Thoracic aorta (tissue), 2 donors: ENCODE measurements at regions not wholly inside any gene's neighbourhood (a gene's known extent, or its start where the extent isn't known, plus 50 kb on each side); places are given as distances from the start of the nearest gene placed in this dataset.

Experiments
- ATAC-seq: fragments of 150-250 bp; one replicate; pipeline ENCODE4 v1.8.0; 2017; ENCODE audit warnings: low read depth; ENCODE audit not compliant: insufficient number of reproducible peaks, low FRiP score
- DNase-seq: peaks from one replicate; pipeline ENCODE4 v3.0.0-alpha.2; 2020; ENCODE audit warnings: low spot score
- H3K27ac ChIP-seq, 2 donors: fragments of 200-600 bp; sonication (generic); 1 replicate in 1 of 2; 2 replicates in 1 of 2; pipeline ENCODE4 v1.5.1; 2016; ENCODE audit warnings: mild to moderate bottlenecking in 2 of 2, moderate library complexity in 2 of 2
- H3K27me3 ChIP-seq: fragments of 200-600 bp; sonication (generic); replicated peaks from 2 replicates; pipeline ENCODE4 v1.6.0; 2016; ENCODE audit warnings: mild to moderate bottlenecking; ENCODE audit not compliant: insufficient read depth
- H3K36me3 ChIP-seq: fragments of 200-600 bp; sonication (generic); one replicate; pipeline ENCODE4 v1.5.1; 2016
- H3K4me1 ChIP-seq, 2 donors: fragments of 200-600 bp; sonication (generic); 1 replicate in 1 of 2; 2 replicates in 1 of 2; pipeline versions ENCODE4 v1.5.1 to v1.6.0; 2016; ENCODE audit warnings: low read depth in 2 of 2, mild to moderate bottlenecking in 1 of 2; ENCODE audit not compliant: control insufficient read depth in 1 of 2
- H3K4me3 ChIP-seq: fragments of 200-600 bp; sonication (generic); 2 replicates; pipeline ENCODE4 v1.5.1; 2016; ENCODE audit warnings: mild to moderate bottlenecking
- H3K9me3 ChIP-seq: fragments of 200-600 bp; sonication (generic); 2 replicates; pipeline ENCODE4 v1.5.1; 2016
- TF ChIP-seq, protein P1 (sequence below): fragments of 200-600 bp; sonication (generic); IDR thresholded peaks from one replicate; pipeline ENCODE4 v1.5.1; 2019; ENCODE audit warnings: antibody characterized with exemption

DNA sequence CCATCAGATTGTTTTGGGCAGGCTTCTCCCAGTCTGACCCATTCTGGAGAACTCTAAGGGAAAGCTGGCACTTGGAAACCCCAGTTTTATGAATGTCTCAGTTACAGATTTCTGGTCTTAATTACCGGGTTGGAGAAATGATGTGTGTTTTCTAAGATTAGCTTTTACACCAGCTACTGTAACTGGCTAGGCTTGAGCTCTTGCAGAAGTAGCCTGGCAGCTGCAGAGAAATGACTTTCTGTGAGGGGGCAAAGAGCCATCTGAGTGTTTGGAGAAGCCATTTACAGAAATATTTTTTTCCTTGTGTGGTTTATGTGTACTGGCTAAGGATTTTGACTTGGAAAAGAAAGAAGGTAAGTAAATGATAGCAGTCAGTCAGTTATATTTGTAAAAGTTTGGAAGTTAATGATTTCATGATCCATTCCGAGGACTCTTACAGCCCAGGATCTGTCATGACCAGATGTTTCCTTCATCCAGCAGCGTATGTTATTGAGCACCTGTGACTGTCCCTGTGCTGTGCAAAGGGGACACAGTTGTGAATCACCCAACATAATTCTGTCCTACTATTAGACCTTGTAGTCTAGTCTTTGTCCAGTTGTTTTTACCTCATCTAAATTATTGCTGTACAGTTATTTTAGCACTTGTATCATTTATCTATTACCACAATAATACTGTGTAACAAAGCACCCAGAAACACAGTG is 53.7 kb upstream of the GDNF start:
- ATAC-seq, result no peak
- Histone ChIP-seq H3K27me3 (no peaks in the 10 kb centered on the region), H3K36me3 (no peaks in the 10 kb centered on the region)

DNA sequence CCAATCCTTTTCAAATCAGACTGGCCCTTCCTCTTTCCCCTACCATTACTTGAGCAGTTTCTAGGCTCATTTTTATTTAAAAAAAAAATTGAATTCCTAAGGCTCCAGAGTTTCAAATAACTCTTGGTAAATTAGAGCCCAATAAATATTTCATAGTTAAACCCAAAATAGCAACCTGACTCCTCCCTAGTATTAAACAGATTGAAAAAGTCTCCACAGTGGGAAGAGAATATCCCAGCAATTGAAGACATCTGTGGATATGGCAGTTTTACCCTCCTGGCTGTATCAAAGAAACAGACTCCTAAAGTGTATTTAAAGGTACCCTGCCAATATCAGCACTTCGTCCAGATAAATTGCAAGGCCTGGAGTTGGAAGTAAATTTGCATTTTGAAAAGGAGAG is 52.7 kb upstream of the GDNF start:
- no peak overlapping the region for H3K27ac ChIP-seq
- ATAC-seq (no peak), DNase-seq (no peak)
- no peaks in the 10 kb centered on the region for H3K4me1 ChIP-seq
- no peaks in the 10 kb centered on the region for H3K36me3 ChIP-seq
- TF ChIP-seq, protein P1, sequence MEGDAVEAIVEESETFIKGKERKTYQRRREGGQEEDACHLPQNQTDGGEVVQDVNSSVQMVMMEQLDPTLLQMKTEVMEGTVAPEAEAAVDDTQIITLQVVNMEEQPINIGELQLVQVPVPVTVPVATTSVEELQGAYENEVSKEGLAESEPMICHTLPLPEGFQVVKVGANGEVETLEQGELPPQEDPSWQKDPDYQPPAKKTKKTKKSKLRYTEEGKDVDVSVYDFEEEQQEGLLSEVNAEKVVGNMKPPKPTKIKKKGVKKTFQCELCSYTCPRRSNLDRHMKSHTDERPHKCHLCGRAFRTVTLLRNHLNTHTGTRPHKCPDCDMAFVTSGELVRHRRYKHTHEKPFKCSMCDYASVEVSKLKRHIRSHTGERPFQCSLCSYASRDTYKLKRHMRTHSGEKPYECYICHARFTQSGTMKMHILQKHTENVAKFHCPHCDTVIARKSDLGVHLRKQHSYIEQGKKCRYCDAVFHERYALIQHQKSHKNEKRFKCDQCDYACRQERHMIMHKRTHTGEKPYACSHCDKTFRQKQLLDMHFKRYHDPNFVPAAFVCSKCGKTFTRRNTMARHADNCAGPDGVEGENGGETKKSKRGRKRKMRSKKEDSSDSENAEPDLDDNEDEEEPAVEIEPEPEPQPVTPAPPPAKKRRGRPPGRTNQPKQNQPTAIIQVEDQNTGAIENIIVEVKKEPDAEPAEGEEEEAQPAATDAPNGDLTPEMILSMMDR, result no peak
- no peaks in the 10 kb centered on the region for H3K27me3 ChIP-seq
- H3K4me3 ChIP-seq, result no peak overlapping the region
- H3K9me3 ChIP-seq, result no peaks in the 10 kb centered on the region

More for the DNA sequence above, 53.7 kb upstream of the GDNF start:
- Histone ChIP-seq H3K4me3 (no peak overlapping the region), H3K4me1 (no peaks in the 10 kb centered on the region), H3K9me3 (no peaks in the 10 kb centered on the region), H3K27ac (no peak overlapping the region)
- TF ChIP-seq, protein P1, result no peak
- no peak for DNase-seq

DNA sequence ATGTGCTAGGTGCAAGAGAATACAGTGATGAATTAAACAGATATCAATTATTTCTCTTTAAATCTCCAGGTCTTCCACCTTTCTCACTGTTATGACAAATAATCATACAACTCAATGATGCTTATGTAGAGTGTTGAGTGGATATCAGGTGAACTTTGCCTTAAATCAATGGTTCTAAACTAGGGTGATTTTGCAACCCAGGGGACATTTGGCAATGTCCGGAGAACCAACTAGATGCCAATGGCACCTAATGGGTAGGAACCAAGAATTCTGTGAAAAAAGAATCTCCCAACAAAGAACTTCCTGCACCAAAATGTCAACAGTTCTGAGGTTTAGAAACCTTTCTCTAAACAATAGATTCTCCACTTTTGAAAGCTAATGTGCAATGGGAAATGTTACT is 52.0 kb upstream of the GDNF start:
- TF ChIP-seq, protein P1, result no peak
- Histone ChIP-seq H3K27me3 (no peaks in the 10 kb centered on the region), H3K4me3 (no peak overlapping the region), H3K9me3 (no peaks in the 10 kb centered on the region), H3K27ac (no peak overlapping the region), H3K4me1 (no peaks in the 10 kb centered on the region), H3K36me3 (no peaks in the 10 kb centered on the region)
- no peak for DNase-seq
- no peak for ATAC-seq

DNA sequence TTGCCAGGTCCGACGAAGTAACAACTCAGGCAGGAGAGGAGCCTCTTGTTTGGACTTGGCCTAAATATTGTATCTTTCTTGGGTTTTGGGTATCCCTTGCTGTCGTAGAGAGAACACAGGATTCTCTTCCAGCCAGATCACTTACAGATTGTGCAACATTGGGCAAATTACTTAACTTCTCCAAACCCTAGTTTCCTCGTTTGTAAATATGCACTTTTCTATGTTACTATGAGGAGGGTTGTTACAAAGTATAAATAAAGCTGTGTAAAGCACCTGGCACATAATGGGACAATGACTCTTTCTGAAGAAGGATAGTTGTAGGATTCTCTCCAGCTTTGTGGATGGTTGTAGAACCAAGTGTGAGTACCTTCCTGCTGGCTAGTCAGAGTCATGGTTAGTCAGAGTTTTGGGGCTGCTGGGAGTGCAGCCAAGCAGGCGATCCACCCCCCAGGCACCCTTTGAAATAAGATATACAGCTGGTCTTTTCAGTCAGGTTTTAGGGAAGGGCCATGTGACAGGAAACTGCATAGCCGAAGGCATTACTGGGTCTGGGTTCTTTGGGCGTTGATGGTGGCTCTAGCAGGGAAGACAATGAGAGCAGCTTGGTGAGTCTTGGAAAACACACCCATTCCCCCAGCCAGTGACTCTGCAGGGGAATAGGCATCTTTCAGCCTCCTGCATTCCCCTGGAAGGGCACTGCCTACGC is 49.9 kb upstream of the GDNF start:
- no peak for DNase-seq
- Histone ChIP-seq H3K4me1 (no peaks in the 10 kb centered on the region), H3K9me3 (no peaks in the 10 kb centered on the region), H3K27me3 (no peaks in the 10 kb centered on the region), H3K4me3 (no peak overlapping the region), H3K27ac (no peak overlapping the region), H3K36me3 (no peaks in the 10 kb centered on the region)
- no peak for ATAC-seq
- TF ChIP-seq, protein P1, result no peak
